Hepatocyte (in vitro differentiated cells): ENCODE measurements at regions not wholly inside any gene's neighbourhood (a gene's known extent, or its start where the extent isn't known, plus 50 kb on each side); places are given as distances from the start of the nearest gene placed in this dataset.

Source experiments
- EZH2 ChIP-seq: fragments of 200-600 bp; sonication (generic); IDR thresholded peaks from 2 replicates; pipeline ENCODE4 v1.6.1; 2016; ENCODE audit warnings: antibody characterized with exemption, mild to moderate bottlenecking, borderline replicate concordance
- EZH2phosphoT487 ChIP-seq: fragments of 200-600 bp; sonication (generic); IDR thresholded peaks from one replicate; pipeline ENCODE4 v1.6.1; 2018; ENCODE audit warnings: antibody characterized with exemption, mild to moderate bottlenecking, low read depth, moderate library complexity; ENCODE audit not compliant: unreplicated experiment, severe bottlenecking
- TF ChIP-seq, protein P1 (sequence below): fragments of 200-600 bp; sonication (generic); IDR thresholded peaks from 2 replicates; pipeline ENCODE4 v1.5.1; 2016; ENCODE audit warnings: antibody characterized with exemption, mild to moderate bottlenecking; ENCODE audit not compliant: poor library complexity

DNA sequence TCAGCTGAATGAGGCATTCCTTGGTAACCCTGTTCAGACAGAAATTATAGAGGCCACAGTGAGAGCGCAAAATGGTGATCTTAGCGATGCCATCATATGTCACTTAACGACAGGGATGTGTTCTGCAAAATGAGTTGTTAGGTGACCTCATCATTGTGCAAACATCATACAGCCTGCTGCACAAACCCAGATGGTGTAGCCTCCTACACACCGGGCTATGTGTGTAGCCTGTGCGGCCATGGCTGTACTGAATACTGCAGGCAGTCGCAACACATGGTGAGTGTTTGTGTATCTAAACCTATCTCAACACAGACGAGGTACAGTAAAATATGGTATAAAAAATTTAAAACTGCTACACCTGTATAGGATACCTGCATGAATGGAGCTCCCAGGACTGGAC lies 234.1 kb upstream of the PMEPA1 start:
- TF ChIP-seq, protein P1, sequence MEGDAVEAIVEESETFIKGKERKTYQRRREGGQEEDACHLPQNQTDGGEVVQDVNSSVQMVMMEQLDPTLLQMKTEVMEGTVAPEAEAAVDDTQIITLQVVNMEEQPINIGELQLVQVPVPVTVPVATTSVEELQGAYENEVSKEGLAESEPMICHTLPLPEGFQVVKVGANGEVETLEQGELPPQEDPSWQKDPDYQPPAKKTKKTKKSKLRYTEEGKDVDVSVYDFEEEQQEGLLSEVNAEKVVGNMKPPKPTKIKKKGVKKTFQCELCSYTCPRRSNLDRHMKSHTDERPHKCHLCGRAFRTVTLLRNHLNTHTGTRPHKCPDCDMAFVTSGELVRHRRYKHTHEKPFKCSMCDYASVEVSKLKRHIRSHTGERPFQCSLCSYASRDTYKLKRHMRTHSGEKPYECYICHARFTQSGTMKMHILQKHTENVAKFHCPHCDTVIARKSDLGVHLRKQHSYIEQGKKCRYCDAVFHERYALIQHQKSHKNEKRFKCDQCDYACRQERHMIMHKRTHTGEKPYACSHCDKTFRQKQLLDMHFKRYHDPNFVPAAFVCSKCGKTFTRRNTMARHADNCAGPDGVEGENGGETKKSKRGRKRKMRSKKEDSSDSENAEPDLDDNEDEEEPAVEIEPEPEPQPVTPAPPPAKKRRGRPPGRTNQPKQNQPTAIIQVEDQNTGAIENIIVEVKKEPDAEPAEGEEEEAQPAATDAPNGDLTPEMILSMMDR = no peak
- TF ChIP-seq EZH2 (no peak), EZH2phosphoT487 (no peak)
